Upper lobe of left lung (tissue), 6 donors: ENCODE measurements at regions not wholly inside any gene's neighbourhood (a gene's known extent, or its start where the extent isn't known, plus 50 kb on each side); places are given as distances from the start of the nearest gene placed in this dataset.

Source experiments
- ATAC-seq, 2 donors: fragments of 200-7000 bp; cut with Tn5 transposase; one replicate each; pipeline ENCODE4 v1.9.1; 2022; ENCODE audit warnings: mild to moderate bottlenecking in 2 of 2, moderate library complexity in 2 of 2; ENCODE audit not compliant: low FRiP score in 2 of 2
- DNase-seq, 2 donors: peaks; one replicate each; pipeline ENCODE4 v3.0.0-alpha.2; 2019 to 2020
- H3K27ac ChIP-seq, 4 donors: fragments of 200-600 bp; sonication (generic); one replicate each; pipeline ENCODE4 v1.5.1; 2016 to 2019
- H3K27me3 ChIP-seq, 4 donors: fragments of 200-600 bp; sonication (generic); one replicate each; pipeline ENCODE4 v1.5.1; 2017 to 2019
- H3K36me3 ChIP-seq, 4 donors: fragments of 200-600 bp; sonication (generic); one replicate each; pipeline ENCODE4 v1.5.1; 2016 to 2019
- H3K4me1 ChIP-seq, 4 donors: fragments of 200-600 bp; sonication (generic); one replicate each; pipeline ENCODE4 v1.5.1; 2018 to 2019
- H3K4me3 ChIP-seq, 4 donors: fragments of 200-600 bp; sonication (generic); one replicate each; pipeline ENCODE4 v1.5.1; 2017 to 2019; ENCODE audit warnings: mild to moderate bottlenecking in 2 of 4, moderate library complexity in 1 of 4
- H3K9me3 ChIP-seq, 4 donors: fragments of 200-600 bp; sonication (generic); one replicate each; pipeline ENCODE4 v1.5.1; 2018 to 2019
- CTCF ChIP-seq, 6 experiments: fragments of 450-650 bp in 4 of 6; fragments of 200-600 bp in 2 of 6; sonication (generic) in 2 of 6; IDR thresholded peaks; one replicate each; pipeline ENCODE4 v1.5.1; 2016 to 2019; ENCODE audit warnings: antibody characterized with exemption in 6 of 6
- EP300 ChIP-seq, 4 donors: sonication (generic); formaldehyde crosslinking; IDR thresholded peaks; one replicate each; pipeline ENCODE4 v1.5.1; 2017; ENCODE audit warnings: antibody characterized with exemption in 4 of 4, control low read depth in 2 of 4
- POLR2A ChIP-seq, 4 donors: fragments of 450-650 bp; IDR thresholded peaks; one replicate each; pipeline ENCODE4 v1.5.1; 2016 to 2017; ENCODE audit warnings: antibody characterized with exemption in 4 of 4, mild to moderate bottlenecking in 2 of 4
- POLR2AphosphoS5 ChIP-seq, 2 donors: sonication (generic); formaldehyde crosslinking; IDR thresholded peaks; one replicate each; pipeline ENCODE4 v1.5.1; 2017; ENCODE audit warnings: antibody characterized with exemption in 2 of 2
- WGBS, 2 donors: methylation state at CpG; one replicate each; pipeline ENCODE4 v1.1.5; 2017 to 2018; 5-methylcytosine and 5-hydroxymethylcytosine counted together
- donor health status: DM: no; HTN: no; CAD: no; lungs with moderate emphysema.
- donor health status: DM: no; HTN: yes; CAD: no; lungs with severe emphysema.

GRCh38 chr20:39258253-39258652 is 296.1 kb downstream of the DHX35 start:
- no peak overlapping the region for H3K27ac ChIP-seq
- no peak for TF ChIP-seq POLR2A (IDR thresholded peaks at IDR 0.05)
- no peak for TF ChIP-seq POLR2AphosphoS5 (IDR thresholded peaks at IDR 0.05)
- H3K4me1 ChIP-seq: no peaks in the 10 kb centered on the region
- DNase-seq (no peak), ATAC-seq (no peak)
- H3K27me3 ChIP-seq: no peaks in the 10 kb centered on the region
- H3K36me3 ChIP-seq: no peaks in the 10 kb centered on the region
- WGBS, 2 donors: 77% methylated on average over 4 of the region's 4 CpGs
- H3K9me3 ChIP-seq: no peaks in the 10 kb centered on the region
- H3K4me3 ChIP-seq: no peak overlapping the region

- H3K4me1 ChIP-seq: no peaks in the 10 kb centered on the region
- no peaks in the 10 kb centered on the region for H3K36me3 ChIP-seq
- ATAC-seq (no peak), DNase-seq (no peak)
- H3K9me3 ChIP-seq: no peaks in the 10 kb centered on the region
- WGBS, 2 donors: 56 to 66% methylated on average over 8 to 9 of the region's 9 CpGs
- H3K4me3 ChIP-seq: no peak overlapping the region
- TF ChIP-seq EP300 (IDR thresholded peaks at IDR 0.05): no peak
- no peak for TF ChIP-seq POLR2AphosphoS5 (IDR thresholded peaks at IDR 0.05)
- TF ChIP-seq CTCF (IDR thresholded peaks at IDR 0.05): no peak
- TF ChIP-seq POLR2A (IDR thresholded peaks at IDR 0.05): no peak
- H3K27ac ChIP-seq: no peak overlapping the region
- H3K27me3 ChIP-seq: no peaks in the 10 kb centered on the region
Measured at GRCh38 chr20:39253051-39253755, 291.1 kb downstream of the DHX35 start.

- H3K9me3 ChIP-seq: no peaks in the 10 kb centered on the region
- DNase-seq (no peak), ATAC-seq (no peak)
- TF ChIP-seq CTCF (IDR thresholded peaks at IDR 0.05): no peak
- no peaks in the 10 kb centered on the region for H3K27me3 ChIP-seq
- 85 to 87% methylated on average over 6 of the region's 6 CpGs for WGBS, 2 donors
- H3K4me3 ChIP-seq: no peak overlapping the region
- no peaks in the 10 kb centered on the region for H3K36me3 ChIP-seq
- H3K27ac ChIP-seq: no peak overlapping the region
- no peaks in the 10 kb centered on the region for H3K4me1 ChIP-seq
Measured at GRCh38 chr20:39252035-39252434, 289.9 kb downstream of the DHX35 start.

GRCh38 chr20:39249798-39250197 is 287.7 kb downstream of the DHX35 start:
- Histone ChIP-seq H3K9me3 (no peaks in the 10 kb centered on the region), H3K36me3 (no peaks in the 10 kb centered on the region), H3K27me3 (no peaks in the 10 kb centered on the region), H3K27ac (no peak overlapping the region), H3K4me1 (no peaks in the 10 kb centered on the region), H3K4me3 (no peak overlapping the region)
- no peak for TF ChIP-seq CTCF (IDR thresholded peaks at IDR 0.05)
- TF ChIP-seq POLR2A (IDR thresholded peaks at IDR 0.05): no peak
- TF ChIP-seq POLR2AphosphoS5 (IDR thresholded peaks at IDR 0.05): no peak
- no peak for TF ChIP-seq EP300 (IDR thresholded peaks at IDR 0.05)
- WGBS, 2 donors: 66 to 67% methylated on average over 4 of the region's 4 CpGs
- DNase-seq (no peak), ATAC-seq (no peak)

GRCh38 chr20:39248862-39249485 is 286.8 kb downstream of the DHX35 start:
- DNase-seq (no peak), ATAC-seq (no peak)
- Histone ChIP-seq H3K4me1 (no peaks in the 10 kb centered on the region), H3K4me3 (no peak overlapping the region), H3K36me3 (no peaks in the 10 kb centered on the region), H3K27me3 (no peaks in the 10 kb centered on the region), H3K9me3 (no peaks in the 10 kb centered on the region), H3K27ac (no peak overlapping the region)
- TF ChIP-seq CTCF (IDR thresholded peaks at IDR 0.05): no peak
- TF ChIP-seq POLR2A (IDR thresholded peaks at IDR 0.05): no peak
- no peak for TF ChIP-seq POLR2AphosphoS5 (IDR thresholded peaks at IDR 0.05)
- TF ChIP-seq EP300 (IDR thresholded peaks at IDR 0.05): no peak
